PC-3 (cell line): ENCODE measurements at regions not wholly inside any gene's neighbourhood (a gene's known extent, or its start where the extent isn't known, plus 50 kb on each side); places are given as distances from the start of the nearest gene placed in this dataset.

Experiments
- ATAC-seq: fragments of 200-7000 bp; cut with Tn5 transposase; 2 replicates; pipeline ENCODE4 v1.9.1; 2020; ENCODE audit warnings: mild to moderate bottlenecking, moderate library complexity
- BruUV-seq: library from RNA; stranded (reverse); fragments of 400-500 nt; replicated peaks from 2 replicates; lab custom pipeline; 2021; lab: Mats Ljungman, UMichigan
- CTCF ChIA-PET: fragments of 300-600 bp; sonication (Branson Sonifier 250); formaldehyde crosslinking; loops from one replicate; lab custom pipeline; 2022; ENCODE audit warnings: antibody characterized with exemption; lab: Charles Lee
- POLR2A ChIA-PET: fragments of 300-600 bp; sonication (Branson Sonifier 250); formaldehyde crosslinking; loops from one replicate; lab custom pipeline; 2022; ENCODE audit warnings: antibody characterized with exemption; ENCODE audit not compliant: unreplicated experiment; lab: Charles Lee
- DNase-seq: peaks from one replicate; pipeline ENCODE4 v3.0.0-alpha.2; 2015
- H2AFZ ChIP-seq: fragments of 300-600 bp; sonication (generic); 2 replicates; pipeline ENCODE4 v1.6.0; 2016; ENCODE audit warnings: antibody characterized with exemption, low read length
- H3F3A ChIP-seq: fragments of 300-600 bp; sonication (generic); one replicate; pipeline ENCODE4 v1.6.0; 2017; ENCODE audit warnings: antibody characterized with exemption, low read length, control low read depth, mild to moderate bottlenecking; ENCODE audit not compliant: unreplicated experiment
- H3K27ac ChIP-seq: fragments of 300-600 bp; sonication (generic); 2 replicates; pipeline ENCODE4 v1.5.1; 2016; ENCODE audit warnings: mild to moderate bottlenecking, low read length
- H3K27me3 ChIP-seq: fragments of 300-600 bp; sonication (generic); 2 replicates; pipeline ENCODE4 v1.6.1; 2016; ENCODE audit warnings: low read length, mixed read lengths
- H3K36me3 ChIP-seq: fragments of 300-600 bp; sonication (generic); 2 replicates; pipeline ENCODE4 v1.6.1; 2016; ENCODE audit warnings: low read depth, mixed run types, low read length, mixed read lengths
- H3K4me1 ChIP-seq: fragments of 300-600 bp; sonication (generic); 2 replicates; pipeline ENCODE4 v1.5.1; 2016; ENCODE audit warnings: low read length; ENCODE audit not compliant: insufficient read depth
- H3K4me2 ChIP-seq: fragments of 300-600 bp; sonication (generic); 2 replicates; pipeline ENCODE4 v1.6.0; 2016; ENCODE audit warnings: low read length
- H3K4me3 ChIP-seq: fragments of 300-600 bp; sonication (generic); 2 replicates; pipeline ENCODE4 v1.5.1; 2016; ENCODE audit warnings: mild to moderate bottlenecking, low read length, mixed read lengths
- H3K79me2 ChIP-seq: fragments of 300-600 bp; sonication (generic); 2 replicates; pipeline ENCODE4 v1.6.1; 2017; ENCODE audit warnings: low read length, mixed read lengths
- H3K9ac ChIP-seq: fragments of 300-600 bp; sonication (generic); 2 replicates; pipeline ENCODE4 v1.6.0; 2016; ENCODE audit warnings: mild to moderate bottlenecking, low read length
- H3K9me2 ChIP-seq: fragments of 300-600 bp; sonication (generic); replicated peaks from 2 replicates; pipeline ENCODE4 v1.6.1; 2016; ENCODE audit warnings: mixed run types, low read length, mixed read lengths
- H3K9me3 ChIP-seq: fragments of 300-600 bp; sonication (generic); 2 replicates; pipeline ENCODE4 v1.6.1; 2016; ENCODE audit warnings: low read length, mixed read lengths
- H4K20me1 ChIP-seq: fragments of 300-600 bp; sonication (generic); 2 replicates; pipeline ENCODE4 v1.6.1; 2016; ENCODE audit warnings: low read length, mixed read lengths
- CTCF ChIP-seq: fragments of 300-600 bp; sonication (generic); conservative IDR thresholded peaks from 2 replicates; pipeline ENCODE4 v1.5.1; 2017; ENCODE audit warnings: antibody characterized with exemption, low read depth, mild to moderate bottlenecking, low read length
- EZH2 ChIP-seq: fragments of 300-600 bp; sonication (generic); IDR thresholded peaks from one replicate; pipeline ENCODE4 v1.6.1; 2017; ENCODE audit warnings: antibody characterized with exemption, mild to moderate bottlenecking, low read length; ENCODE audit not compliant: unreplicated experiment
- EZH2phosphoT487 ChIP-seq: fragments of 300-600 bp; sonication (generic); IDR thresholded peaks from 2 replicates; pipeline ENCODE4 v1.6.1; 2018; ENCODE audit warnings: mild to moderate bottlenecking, antibody characterized with exemption, low read length, borderline replicate concordance
- intact Hi-C: fragments of 100-400 bp; cut with micrococcal nuclease; formaldehyde crosslinking; loops from 2 replicates; pipeline ENCODE4 v1.9.0; 2023

GRCh38 chr3:72190050-72190449 is 405.1 kb upstream of the PROK2 start:
- Histone ChIP-seq H3F3A (no peaks in the 10 kb centered on the region), H4K20me1 (no peaks in the 10 kb centered on the region), H3K9me2 (no peaks in the 10 kb centered on the region), H3K36me3 (no peaks in the 10 kb centered on the region), H3K27ac (no peak overlapping the region), H3K9me3 (peaks cover 8% of the 10 kb centered on the region; the same call in 1 of the 2 replicates), H3K4me1 (peaks cover 11% of the 10 kb centered on the region; the same call in 1 of the 2 replicates), H3K4me2 (no peak overlapping the region), H3K4me3 (no peak overlapping the region), H2AFZ (no peak overlapping the region), H3K27me3 (no peaks in the 10 kb centered on the region), H3K79me2 (no peaks in the 10 kb centered on the region), H3K9ac (no peak overlapping the region)
- no peak for TF ChIP-seq CTCF
- no peak for TF ChIP-seq EZH2phosphoT487
- TF ChIP-seq EZH2, result no peak
- ChIA-PET CTCF (no interaction called here), POLR2A (no interaction called here)
- DNase-seq (no peak), ATAC-seq (no peak)
- BruUV-seq, result no TSS peak
- intact Hi-C loops, result loop anchor here (10.0 kb wide), 1 partner anchor 255 kb away; the partner anchor contains the start of gene RYBP

DNA sequence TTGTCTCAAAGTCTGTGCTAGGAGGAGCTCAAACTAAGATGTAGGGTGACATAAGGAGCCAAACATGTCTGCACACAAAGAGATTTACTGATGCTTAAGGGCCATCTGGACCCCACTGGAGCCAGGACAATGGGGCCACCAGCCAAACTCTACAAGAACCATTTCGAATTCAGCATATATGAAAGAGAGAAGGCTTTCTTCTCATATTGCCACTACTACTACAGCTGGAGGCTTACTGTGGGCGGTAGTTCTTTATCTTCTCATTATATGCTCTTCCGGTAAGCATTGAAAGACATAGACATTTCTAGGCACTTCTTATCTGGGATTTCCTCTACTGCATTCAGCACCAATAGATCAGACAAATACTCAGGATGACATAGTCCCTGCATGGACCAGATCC is 404.4 kb upstream of the PROK2 start:
- no peak overlapping the region for H3K4me2 ChIP-seq
- BruUV-seq, result no TSS peak
- no peak overlapping the region for H3K4me3 ChIP-seq
- H3K79me2 ChIP-seq, result no peaks in the 10 kb centered on the region
- peaks cover 8% of the 10 kb centered on the region; the same call in 1 of the 2 replicates for H3K9me3 ChIP-seq
- ATAC-seq (no peak), DNase-seq (no peak)
- H3F3A ChIP-seq, result no peaks in the 10 kb centered on the region
- H3K4me1 ChIP-seq, result peaks cover 11% of the 10 kb centered on the region; the same call in 1 of the 2 replicates
- H3K9me2 ChIP-seq, result no peaks in the 10 kb centered on the region
- no peaks in the 10 kb centered on the region for H3K27me3 ChIP-seq
- H3K9ac ChIP-seq, result no peak overlapping the region
- TF ChIP-seq EZH2 (no peak), EZH2phosphoT487 (no peak), CTCF (no peak)
- H2AFZ ChIP-seq, result no peak overlapping the region
- ChIA-PET CTCF (no interaction called here), POLR2A (no interaction called here)
- intact Hi-C loops, result no loop called here
- no peak overlapping the region for H3K27ac ChIP-seq
- H4K20me1 ChIP-seq, result no peaks in the 10 kb centered on the region
- no peaks in the 10 kb centered on the region for H3K36me3 ChIP-seq

DNA sequence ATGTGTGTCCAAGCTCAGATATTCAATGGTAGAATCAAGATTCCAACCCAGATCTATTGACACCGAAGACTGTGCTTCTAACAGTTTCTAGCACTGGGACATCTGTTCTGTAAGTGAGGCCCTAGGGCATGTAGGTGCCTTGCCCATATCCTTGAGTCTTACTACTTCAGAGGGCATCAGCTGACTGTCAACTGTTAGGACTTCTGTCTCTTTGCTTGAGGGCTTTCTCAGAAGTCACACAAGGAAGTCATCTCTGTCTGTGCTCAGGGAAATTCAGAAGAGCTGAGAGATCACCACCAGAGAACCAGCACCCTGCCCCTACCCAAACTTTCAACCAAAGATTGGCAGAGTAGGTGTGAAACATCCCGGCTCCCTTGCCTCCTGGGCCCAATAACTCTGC is 403.6 kb upstream of the PROK2 start:
- peaks cover 11% of the 10 kb centered on the region; the same call in 1 of the 2 replicates for H3K4me1 ChIP-seq
- no peak overlapping the region for H3K4me3 ChIP-seq
- ChIA-PET POLR2A (no interaction called here), CTCF (no interaction called here)
- no TSS peak for BruUV-seq
- H3K79me2 ChIP-seq, result no peaks in the 10 kb centered on the region
- no peak overlapping the region for H3K27ac ChIP-seq
- no peaks in the 10 kb centered on the region for H3K27me3 ChIP-seq
- no peaks in the 10 kb centered on the region for H3F3A ChIP-seq
- no peak overlapping the region for H3K9ac ChIP-seq
- no peak overlapping the region for H2AFZ ChIP-seq
- TF ChIP-seq EZH2phosphoT487, result no peak
- no peak for TF ChIP-seq EZH2
- TF ChIP-seq CTCF, result no peak
- no peaks in the 10 kb centered on the region for H3K36me3 ChIP-seq
- H3K9me3 ChIP-seq, result peaks cover 8% of the 10 kb centered on the region; the same call in 1 of the 2 replicates
- no peak overlapping the region for H3K4me2 ChIP-seq
- intact Hi-C loops, result no loop called here
- no peaks in the 10 kb centered on the region for H4K20me1 ChIP-seq
- no peaks in the 10 kb centered on the region for H3K9me2 ChIP-seq
- ATAC-seq (no peak), DNase-seq (no peak)
